Coronary artery (tissue), 2 donors: ENCODE measurements at regions not wholly inside any gene's neighbourhood (a gene's known extent, or its start where the extent isn't known, plus 50 kb on each side); places are given as distances from the start of the nearest gene placed in this dataset.

Source experiments
- DNase-seq: peaks from one replicate; pipeline ENCODE4 v3.0.0-alpha.2; 2017; ENCODE audit warnings: low spot score
- H3K27ac ChIP-seq, 2 donors: fragments of 200-600 bp; sonication (generic); one replicate each; pipeline ENCODE4 v1.5.1; 2016 to 2019
- H3K4me3 ChIP-seq: fragments of 200-600 bp; sonication (generic); 2 replicates; pipeline ENCODE4 v1.5.1; 2016; ENCODE audit warnings: mild to moderate bottlenecking, moderate library complexity
- CTCF ChIP-seq: fragments of 200-600 bp; sonication (generic); IDR thresholded peaks from one replicate; pipeline ENCODE4 v1.5.1; 2019; ENCODE audit warnings: antibody characterized with exemption

DNA sequence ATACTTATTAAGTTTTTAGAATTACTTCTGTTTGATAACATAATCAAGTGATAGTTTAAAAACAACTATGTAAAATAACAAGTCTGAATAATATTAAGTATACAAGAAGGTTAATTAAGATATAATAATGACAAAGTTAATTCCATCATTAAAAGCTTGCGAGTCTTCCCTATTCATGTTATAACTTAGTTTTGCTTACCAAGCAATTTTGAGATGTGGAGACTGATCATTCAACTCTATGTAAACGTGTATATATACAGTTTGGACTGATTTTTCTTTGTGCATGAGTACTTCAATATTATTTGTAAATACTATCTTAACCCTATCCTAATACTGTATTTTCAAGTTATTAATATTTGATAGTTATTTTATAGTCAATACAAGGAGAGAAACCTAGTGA, 870.9 kb downstream of the GBE1 start:
- H3K4me3 ChIP-seq = no peak overlapping the region
- DNase-seq = no peak
- H3K27ac ChIP-seq = no peak overlapping the region
- TF ChIP-seq CTCF = no peak

GRCh38 chr3:80889535-80889934, 871.9 kb downstream of the GBE1 start:
- no peak for DNase-seq
- TF ChIP-seq CTCF = no peak

GRCh38 chr3:80870476-80871041, 890.9 kb downstream of the GBE1 start:
- DNase-seq = no peak
- no peak overlapping the region for H3K4me3 ChIP-seq
- TF ChIP-seq CTCF = no peak
- H3K27ac ChIP-seq = no peak overlapping the region

More at GRCh38 chr3:80889535-80889934, 871.9 kb downstream of the GBE1 start:
- no peak overlapping the region for H3K4me3 ChIP-seq
- no peak overlapping the region for H3K27ac ChIP-seq

DNA sequence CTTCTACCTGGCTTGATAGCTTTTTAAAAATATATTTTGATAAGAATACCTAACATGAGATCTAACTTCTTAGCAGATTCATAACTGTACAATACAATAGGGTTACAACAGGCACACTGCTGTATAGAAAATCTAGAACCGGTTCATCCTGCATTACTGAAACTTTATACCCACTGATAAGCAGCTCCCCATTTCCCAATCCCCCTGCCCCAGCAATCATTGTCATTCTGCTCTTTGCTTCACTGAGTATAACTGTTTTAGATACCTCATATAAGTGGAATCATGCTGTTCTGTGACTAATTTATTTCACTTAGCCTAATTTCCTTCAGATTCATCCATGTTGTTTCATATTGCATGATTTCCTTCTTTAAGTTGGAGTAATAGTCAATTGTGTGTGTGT, 906.0 kb downstream of the GBE1 start:
- DNase-seq = no peak
- no peak for TF ChIP-seq CTCF
- no peak overlapping the region for H3K4me3 ChIP-seq
- no peak overlapping the region for H3K27ac ChIP-seq

GRCh38 chr3:80836395-80836794, 925.0 kb downstream of the GBE1 start:
- Histone ChIP-seq H3K27ac (no peak overlapping the region), H3K4me3 (no peak overlapping the region)
- no peak for DNase-seq
- no peak for TF ChIP-seq CTCF

DNA sequence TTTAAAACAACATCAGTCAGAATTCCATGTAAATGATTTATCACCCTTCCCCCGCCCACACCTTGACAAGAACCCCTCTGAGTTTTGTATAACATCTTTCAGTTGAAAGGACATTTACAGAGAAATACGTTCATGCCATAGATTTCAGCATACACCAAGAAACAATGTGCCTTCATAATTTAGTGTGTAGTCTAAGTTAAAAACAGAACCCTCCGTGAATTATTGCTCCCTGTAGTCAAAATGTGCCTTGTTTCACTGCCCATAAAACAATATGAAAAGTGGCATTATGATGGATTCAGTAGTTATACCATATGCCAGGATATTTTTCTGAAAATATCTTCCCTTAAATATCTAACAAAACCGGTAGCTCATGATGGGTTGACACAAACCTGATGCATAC, 953.9 kb downstream of the GBE1 start:
- DNase-seq = no peak
- Histone ChIP-seq H3K4me3 (no peak overlapping the region), H3K27ac (no peak overlapping the region)
- TF ChIP-seq CTCF = no peak

DNA sequence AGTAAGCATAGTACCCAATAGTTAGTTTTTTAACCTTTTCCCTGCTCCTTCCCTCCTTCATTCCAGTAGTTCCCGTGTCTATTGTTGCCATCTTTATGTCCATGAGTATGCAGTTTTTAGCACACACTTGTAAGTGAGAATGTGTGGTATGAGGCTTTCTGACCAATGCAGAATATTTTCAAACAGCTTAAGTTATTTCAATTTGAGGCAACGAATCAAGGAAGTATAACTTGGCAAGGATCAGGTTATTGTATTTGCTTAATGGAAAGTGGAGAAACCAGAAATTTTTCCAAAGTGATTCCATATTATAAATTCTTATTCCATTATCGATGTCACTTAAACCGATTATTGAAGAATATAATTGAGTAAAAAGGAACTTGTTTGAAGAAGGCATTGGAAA, 954.8 kb downstream of the GBE1 start:
- no peak for DNase-seq
- TF ChIP-seq CTCF = no peak
- no peak overlapping the region for H3K4me3 ChIP-seq
- no peak overlapping the region for H3K27ac ChIP-seq
